HG03175 (cell line): ENCODE measurements at regions not wholly inside any gene's neighbourhood (a gene's known extent, or its start where the extent isn't known, plus 50 kb on each side); places are given as distances from the start of the nearest gene placed in this dataset.
"Not testable (repeated sequence)": the region's sequence is repeated elsewhere in the genome, so short reads cannot be mapped to it uniquely, and the experiment has no call there.

Source experiments
- ATAC-seq: cut with Tn5 transposase; IDR thresholded peaks from one replicate; pipeline ENCODE4 v1.9.1; 2021; ENCODE audit warnings: mild to moderate bottlenecking, moderate library complexity; ENCODE audit not compliant: unreplicated experiment

- ATAC-seq, result no peak
Measured at GRCh38 chr5:169531631-169532030, 51.9 kb upstream of the SPDL1 start.

DNA sequence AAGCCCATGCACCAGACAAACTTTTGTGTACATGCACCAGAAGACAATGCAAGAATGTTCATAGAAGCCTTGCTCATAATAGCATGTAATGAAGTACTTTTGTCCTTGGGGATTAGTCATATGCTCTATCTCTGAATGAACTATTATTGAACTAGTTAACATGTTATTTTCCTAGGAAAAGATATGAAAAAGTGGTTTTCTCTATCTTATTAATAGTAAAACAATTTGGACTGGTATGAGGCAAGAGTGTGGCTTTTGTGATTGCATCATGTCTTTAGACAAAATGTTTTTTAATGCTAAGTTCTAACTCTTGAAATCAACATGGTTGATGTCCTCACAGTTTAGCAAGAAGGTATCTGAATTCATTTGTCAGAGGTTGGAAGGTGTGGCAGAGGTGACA lies 55.7 kb upstream of the SPDL1 start:
- ATAC-seq, result no peak

- no peak for ATAC-seq
Measured at GRCh38 chr5:169527066-169527465, 56.5 kb upstream of the SPDL1 start.

DNA sequence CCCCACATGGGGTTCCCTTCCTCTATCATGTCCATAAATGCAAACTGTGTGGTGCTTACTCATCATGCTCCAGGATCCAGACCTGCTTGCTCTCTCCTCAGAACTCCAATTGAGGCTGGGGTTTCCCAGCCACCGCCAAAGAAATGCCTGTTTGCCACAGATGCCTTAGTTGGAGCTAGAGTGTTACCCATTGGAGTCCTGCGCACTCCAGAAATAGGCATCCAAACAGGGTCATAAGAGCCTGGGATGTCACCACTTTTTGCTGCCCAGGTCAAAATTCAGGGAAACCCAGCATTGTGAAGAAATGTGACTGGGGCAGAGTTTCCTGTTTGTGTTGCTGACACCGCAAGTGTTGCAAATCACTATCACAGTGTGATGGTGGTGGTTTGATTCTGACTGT lies 60.7 kb upstream of the SPDL1 start:
- no peak for ATAC-seq

DNA sequence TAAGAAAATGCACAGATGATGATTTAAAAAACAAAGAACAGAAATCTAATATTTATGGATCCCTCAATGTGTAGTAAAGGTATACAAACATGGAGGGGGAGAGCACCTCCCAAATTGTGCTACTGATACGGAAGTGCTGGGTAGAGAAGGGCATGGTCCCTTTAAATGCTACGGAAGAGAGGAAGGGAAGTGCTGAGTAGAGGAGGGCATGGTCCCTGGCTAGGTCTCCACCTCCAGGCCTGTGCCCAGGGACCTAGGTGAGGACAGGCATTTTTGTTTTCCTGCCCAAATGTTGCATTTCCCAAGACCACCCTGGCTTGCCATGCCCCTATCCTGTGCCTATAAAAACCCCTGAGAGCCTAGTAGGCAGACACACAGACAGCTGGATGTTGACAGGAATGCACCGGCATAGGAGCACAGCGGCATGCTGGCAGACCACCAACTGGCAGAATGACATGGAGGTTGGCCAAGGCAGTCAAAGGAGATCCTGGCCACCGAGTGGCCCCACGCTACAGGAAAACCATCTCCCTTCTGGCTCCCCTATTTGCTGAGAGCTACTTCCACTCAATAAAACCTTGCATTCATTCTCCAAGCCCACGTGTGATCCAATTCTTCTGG lies 62.1 kb upstream of the SPDL1 start:
- no peak for ATAC-seq

DNA sequence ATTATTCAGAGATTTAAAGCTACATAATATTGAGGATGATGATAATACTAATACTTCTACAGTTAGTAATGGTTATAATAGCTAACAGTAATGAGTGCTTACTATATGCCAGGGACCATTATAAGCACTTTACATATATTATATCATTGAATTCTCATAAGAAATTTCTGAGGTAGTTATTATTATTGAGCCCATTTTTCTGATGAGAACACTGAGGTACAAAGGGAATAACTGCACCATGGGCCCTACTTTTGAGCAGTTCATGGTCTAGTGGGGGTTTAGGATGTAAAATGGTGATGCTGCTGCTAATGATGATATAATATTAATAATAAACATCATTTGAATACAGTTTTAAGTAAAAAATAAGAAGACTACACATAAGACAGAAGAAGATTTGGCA lies 64.2 kb upstream of the SPDL1 start:
- ATAC-seq, result no peak

DNA sequence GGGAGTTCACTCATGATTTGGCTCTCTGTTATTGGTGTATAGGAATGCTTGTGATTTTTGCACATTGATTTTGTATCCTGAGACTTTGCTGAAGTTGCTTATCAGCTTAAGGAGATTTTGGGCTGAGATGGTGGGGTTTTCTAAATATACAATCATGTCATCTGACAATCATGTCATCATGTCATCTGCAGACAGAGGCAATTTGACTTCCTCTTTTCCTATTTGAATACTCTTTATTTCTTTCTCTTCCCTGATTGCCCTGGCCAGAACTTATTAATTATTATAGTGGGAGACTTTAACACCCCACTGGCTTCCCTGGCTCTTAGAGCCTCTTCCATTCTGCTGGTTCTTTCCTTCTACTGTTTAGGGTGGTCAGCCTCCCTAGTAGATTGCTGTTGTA lies 64.8 kb upstream of the SPDL1 start:
- not testable (repeated sequence) for ATAC-seq

- ATAC-seq, result no peak
Measured at GRCh38 chr5:169512385-169512784, 71.2 kb upstream of the SPDL1 start.

DNA sequence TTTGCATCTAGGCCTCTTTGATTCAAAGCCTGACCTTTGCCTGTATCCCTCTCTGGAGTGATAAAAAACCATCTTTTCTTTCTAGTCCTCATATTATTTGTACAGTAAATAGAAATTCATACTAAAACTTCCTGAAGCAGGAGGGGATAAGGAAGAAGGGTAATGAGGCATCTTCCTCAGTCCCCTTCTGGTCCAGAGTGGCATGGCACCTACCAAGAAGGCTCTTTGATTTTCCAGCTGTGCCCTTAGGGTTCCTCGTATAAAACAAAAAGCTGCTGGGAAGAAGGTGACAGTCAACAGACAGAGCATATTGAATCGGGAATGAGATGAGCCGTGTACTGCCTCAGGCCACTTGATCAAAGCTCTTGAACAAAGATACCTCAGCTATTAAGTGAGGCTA lies 71.9 kb upstream of the SPDL1 start:
- ATAC-seq, result no peak

DNA sequence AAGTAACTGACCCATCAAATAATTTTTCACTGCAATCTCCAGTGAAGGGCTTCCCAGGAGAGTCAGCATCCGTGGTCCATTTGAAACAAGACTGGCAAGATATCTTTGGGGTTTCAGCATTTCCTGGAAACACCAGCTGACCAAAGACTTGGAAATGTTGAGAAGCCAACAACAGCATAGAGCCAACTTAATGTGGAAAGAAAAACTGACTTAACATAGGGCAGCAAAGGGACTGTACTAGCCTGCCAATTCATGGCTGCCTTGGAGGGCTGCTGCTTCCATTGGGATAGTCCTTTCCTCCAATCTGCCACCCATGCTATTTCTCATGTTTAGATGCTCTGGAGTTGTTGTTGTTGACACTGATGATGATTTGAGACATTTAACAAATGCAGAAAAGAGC lies 76.5 kb upstream of the SPDL1 start:
- ATAC-seq, result no peak

- no peak for ATAC-seq
Measured at GRCh38 chr5:169503886-169504285, 79.7 kb upstream of the SPDL1 start.

DNA sequence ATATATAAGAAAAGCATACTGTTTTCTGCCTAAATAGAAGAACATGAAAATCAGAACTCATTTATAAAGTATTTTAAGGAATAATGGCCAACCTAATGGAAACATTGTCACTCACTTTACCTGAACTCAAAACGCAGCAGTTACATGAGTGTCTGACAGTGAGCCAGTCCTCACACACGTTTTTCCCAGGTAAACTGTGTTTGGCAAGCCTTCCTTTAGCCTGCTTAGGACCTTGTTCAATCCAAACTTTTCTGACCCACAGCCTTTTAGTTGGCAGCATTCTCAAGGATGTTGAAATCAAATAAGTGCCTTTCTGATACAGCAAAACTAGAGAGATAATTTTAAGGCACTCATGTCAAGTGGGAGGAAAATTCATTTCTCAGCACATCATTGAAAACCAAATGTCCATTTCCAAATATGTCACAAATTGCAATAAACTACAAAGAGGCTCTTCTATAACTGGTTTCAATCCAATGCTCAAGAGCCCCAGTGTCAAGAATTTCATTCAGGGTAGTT lies 83.5 kb upstream of the SPDL1 start:
- ATAC-seq, result no peak

DNA sequence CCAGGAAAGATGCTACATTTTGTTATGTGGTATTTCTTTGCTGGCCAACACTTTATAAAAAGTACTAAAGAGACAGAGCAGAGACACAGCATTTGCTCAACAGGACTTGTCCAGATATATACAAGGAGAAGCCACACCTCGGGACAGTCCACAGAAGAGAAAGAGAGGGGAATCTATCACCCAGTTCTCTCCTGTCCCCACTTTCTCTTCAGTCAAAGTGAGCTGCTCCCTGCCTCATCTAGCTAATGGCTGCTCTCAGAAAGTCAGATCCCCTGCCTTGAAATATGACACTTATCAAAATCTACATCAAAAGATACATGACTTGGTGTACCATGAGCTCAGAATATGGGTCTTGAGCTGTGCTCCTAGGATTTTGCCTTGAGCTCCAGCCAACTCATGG lies 86.7 kb upstream of the SPDL1 start:
- no peak for ATAC-seq

GRCh38 chr5:169494941-169495548 lies 88.5 kb upstream of the SPDL1 start:
- no peak for ATAC-seq

- ATAC-seq, result no peak
Measured at GRCh38 chr5:169494383-169494935, 89.1 kb upstream of the SPDL1 start.

DNA sequence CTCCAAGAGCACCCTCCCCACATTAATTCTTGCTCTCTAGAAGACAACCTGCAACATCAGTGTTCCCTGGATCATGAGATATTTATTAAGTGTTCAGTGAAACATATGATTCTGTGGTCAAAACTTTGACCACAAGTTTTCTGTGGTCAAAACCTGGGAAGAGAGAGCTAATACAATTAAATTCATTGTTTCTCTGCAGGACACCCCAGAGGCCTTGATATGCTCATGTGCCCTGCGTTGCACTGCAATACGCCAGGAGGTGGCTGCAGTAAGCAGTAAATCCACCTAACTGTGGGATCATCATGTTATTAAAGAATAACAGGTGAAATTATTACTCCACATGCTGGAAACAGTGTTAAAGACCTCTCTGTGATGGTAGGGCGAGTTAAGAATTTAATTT lies 109.3 kb upstream of the SPDL1 start:
- ATAC-seq, result no peak

DNA sequence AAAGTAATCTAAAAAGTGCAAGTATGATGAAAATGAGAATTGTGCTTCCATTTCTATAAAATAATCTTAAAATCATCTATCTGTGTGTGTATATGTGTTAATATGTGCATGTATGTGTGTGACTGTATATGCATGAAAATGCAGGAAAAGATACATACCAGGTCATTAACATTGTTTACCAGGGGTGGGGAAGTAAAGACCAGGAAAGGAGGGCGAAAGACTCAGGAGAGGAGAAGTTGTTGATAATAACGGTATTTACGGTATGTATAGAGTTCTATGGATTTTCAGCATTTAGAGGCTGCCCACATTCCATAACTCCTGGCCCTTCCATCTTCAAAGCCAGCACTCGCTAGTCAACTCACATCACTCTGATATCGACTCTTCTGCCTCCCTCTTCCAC lies 111.0 kb upstream of the SPDL1 start:
- no peak for ATAC-seq

GRCh38 chr5:169471021-169471420 lies 112.6 kb upstream of the SPDL1 start:
- ATAC-seq, result no peak

DNA sequence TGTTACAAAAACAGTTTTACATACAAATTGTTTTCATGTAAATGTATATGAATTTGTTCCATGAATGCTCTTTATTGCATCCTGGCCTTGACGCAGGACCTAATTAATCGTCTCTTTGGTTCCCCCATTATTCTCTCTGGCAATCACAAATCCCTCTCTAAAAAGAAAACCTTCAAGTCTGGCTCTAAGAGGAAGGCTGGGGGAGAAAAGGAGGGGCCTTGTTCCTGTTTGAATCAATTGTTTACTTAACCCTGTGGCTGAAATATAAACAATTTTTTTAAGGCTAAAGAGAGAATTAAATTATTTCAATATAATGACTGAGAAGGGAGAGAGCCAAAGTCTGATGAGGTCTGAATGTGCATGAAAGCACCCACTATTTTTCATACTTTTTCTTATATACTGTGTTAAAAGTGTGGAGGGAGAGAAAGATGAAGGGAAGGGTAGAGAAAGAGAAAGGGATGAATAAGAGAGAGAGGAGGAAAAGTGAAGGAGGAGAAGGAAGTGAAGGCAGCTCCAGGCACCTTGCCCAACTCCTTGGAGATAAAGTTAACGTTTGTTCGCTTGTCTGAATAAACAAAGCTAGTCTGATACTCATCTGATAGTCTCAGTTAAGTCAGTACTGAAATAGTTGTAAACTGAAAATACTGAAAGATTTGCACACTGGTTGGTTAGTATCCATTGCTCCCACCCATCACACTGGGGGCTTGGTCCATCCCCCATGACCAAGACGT lies 116.4 kb upstream of the SPDL1 start:
- ATAC-seq, result no peak

- ATAC-seq, result no peak
Measured at GRCh38 chr5:169460896-169461295, 122.7 kb upstream of the SPDL1 start.

GRCh38 chr5:169460123-169460522 lies 123.5 kb upstream of the SPDL1 start:
- ATAC-seq, result no peak

- ATAC-seq, result no peak
Measured at GRCh38 chr5:169458221-169458620, 125.4 kb upstream of the SPDL1 start.
